GM19372 (cell line): ENCODE measurements at regions not wholly inside any gene's neighbourhood (a gene's known extent, or its start where the extent isn't known, plus 50 kb on each side); places are given as distances from the start of the nearest gene placed in this dataset.
"Not testable (repeated sequence)": the region's sequence is repeated elsewhere in the genome, so short reads cannot be mapped to it uniquely, and the experiment has no call there.

Source experiments
- ATAC-seq: cut with Tn5 transposase; IDR thresholded peaks from one replicate; pipeline ENCODE4 v1.9.1; 2021; ENCODE audit warnings: mild to moderate bottlenecking, low read depth, moderate library complexity; ENCODE audit not compliant: unreplicated experiment

DNA sequence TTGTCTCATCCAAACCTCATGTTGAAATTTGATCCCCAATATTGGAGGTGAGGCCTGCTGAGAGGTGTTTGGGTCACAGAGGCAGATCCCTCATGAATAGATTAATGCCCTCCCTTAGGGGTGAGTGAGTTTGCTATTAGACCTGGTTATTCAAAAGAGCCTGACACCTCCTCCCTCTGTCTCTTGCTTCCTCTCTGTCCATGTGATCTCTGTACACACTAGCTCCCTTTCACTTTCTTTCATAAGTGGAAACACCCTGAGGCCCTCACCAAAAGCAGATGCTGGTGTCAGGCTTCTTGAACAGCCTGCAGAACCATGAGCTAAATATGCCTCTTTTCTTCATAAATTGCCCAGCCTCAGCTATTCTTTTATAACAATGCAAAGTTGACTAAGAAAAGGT lies 447.1 kb downstream of the MDFIC start:
- no peak for ATAC-seq

DNA sequence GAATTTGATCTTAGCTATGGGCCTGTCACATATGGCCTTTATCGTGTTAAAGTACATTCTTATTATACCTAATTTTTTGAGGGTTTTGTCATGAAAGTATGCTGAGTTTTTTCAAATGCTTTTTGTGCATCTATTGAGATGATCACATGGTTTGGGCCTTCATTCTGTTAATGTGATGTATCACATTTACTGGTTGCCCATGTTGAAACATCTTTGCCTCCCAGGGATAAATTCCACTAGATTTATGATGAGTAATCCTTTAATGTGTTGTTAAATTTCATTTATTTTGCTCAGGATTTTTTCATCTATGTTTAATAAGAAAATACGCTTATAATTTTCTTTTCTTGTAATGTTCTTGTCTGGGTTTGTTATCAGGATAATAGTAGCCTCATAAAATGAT lies 442.0 kb downstream of the MDFIC start:
- ATAC-seq: no peak

DNA sequence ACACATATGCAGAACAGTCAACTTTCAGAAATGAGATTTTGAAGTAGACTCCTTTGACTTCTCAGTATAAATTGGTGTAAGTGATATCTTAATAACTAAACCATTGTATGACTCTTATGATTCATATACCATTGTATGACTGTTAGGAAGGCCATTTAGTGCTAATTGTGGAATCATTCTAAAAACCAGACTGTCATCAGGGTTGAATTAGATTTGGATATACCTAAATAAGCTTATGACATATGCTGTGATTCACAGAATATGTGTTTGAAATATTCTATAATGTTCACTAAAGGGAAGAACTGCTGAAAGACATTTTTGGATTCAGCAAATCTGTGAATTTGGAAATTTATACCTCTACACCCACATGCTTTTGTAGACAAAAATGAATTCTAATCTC lies 438.1 kb downstream of the MDFIC start:
- no peak for ATAC-seq

DNA sequence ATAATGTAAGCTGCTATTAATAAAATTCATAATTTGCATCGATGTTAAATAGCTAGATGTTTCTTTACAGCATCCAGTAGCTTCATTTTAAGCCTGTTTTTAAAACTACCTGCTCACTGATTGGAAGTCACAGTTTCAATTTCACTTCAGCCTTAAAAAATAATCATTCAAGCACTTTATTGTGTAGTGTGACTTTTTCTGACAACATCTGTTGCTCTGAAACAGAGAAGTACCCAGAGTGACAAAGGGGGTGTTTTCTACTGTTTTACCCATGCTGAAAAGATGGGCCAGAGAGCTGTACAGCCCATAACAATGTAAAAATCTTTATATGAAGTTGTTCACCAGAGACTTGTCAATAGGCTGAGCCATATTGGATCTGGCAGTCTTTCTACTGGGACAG lies 437.2 kb downstream of the MDFIC start:
- no peak for ATAC-seq

DNA sequence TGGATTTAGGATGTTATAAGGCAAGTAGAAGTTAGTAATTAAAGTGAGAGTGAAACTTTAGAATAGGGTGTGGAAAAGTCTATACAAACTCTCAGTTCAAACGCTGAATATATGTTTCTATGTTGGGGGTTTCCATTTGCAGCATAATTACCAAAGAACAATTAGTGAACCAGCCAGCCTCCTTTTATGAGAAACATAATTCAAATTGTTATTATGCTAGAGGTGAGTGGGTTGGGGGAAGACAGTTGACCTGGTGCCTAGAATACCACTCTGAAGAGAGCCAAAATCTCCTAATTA lies 435.8 kb downstream of the MDFIC start:
- no peak for ATAC-seq

DNA sequence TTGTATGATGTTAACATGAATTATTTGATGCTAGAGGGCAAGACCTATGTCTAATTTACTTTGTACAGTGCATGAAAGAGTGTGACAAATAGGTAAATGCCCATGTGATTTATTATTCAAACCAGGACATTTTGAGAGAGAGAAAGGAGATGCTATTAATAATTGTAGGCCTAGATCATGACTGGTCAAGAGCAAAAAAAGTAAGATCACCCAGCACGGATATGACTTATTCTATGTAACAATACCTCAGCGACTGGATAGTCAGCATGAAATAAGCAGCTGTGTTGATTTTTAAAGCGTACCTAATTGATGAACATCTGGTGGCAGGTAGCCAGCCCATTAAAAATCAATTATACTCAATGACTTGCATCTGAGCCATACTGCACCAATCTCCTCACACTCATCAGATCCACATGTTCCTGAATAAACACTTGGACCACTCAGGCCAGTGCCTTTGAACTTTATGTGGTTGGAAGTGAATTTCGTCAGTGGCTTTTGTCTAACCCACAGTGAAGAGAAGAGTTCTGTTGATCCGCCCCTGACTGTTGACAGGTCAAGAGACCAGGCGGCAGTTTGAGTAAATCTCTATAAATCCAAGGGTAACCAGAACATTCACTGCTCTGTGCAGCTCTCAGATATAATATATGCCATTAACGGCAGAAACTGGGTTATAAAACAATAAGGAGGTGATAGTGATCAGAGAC lies 435.3 kb downstream of the MDFIC start:
- no peak for ATAC-seq

DNA sequence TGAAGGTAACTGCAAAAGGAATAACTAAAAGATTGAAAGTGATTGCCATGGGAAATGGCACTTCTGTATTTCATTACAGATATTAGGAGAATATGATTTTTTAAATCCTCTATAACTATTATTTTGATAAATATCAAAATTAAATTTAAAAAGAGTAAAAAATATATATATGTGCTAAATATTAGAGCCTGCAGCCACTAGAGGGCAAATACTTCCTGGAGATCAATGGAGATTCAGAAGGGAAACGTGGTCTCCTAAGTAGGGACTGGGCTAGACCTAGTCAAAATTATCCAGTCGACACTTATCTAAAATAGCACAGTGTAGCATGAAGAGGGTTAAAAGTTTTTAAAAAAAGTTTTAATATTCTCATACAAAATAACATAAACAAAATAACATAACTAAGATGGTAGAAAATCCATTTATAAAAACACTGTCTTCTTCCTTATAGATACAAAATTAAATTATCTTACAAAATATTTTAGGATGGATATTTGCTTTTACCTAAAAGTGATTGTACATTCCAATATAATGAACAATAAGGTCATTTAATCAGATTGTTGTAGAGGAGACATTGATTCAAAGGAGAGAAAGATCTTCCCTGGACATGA lies 434.3 kb downstream of the MDFIC start:
- ATAC-seq: no peak

DNA sequence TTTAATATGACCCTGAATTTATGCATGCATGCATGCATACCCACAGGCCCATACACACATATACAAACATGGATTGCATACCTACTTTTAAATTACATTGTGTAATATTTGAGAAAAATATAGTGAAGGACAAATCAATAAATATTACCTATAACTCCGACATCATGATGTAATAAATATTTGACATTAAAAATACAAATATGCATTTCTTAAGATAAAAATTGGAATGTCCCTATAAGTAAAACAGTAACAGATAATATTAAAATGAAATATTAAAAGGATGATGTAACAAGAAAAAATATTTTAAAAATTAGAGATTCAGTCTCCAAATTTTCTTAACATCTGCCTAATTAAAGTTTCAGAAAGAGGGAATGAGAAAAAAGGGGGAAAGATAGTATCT lies 433.0 kb downstream of the MDFIC start:
- no peak for ATAC-seq

DNA sequence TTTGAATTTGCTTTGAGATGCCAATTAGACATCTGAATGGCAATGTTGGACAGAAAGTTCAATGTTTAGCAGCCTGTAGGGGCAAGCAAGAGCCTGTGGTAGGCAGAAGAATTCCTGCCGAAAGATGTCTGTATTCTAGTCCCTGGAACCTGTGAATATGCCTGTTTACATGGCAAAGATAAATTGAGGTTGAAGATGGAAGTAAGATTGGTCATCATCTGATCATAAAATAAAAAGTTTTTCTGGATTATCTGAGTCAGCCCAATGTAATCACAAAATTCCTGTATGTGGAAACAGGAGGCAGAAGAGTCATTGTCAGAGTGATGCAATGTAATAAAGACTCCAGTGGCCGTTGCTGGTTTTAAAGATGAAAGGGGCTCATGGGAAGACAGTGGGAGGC lies 430.5 kb downstream of the MDFIC start:
- ATAC-seq: no peak

DNA sequence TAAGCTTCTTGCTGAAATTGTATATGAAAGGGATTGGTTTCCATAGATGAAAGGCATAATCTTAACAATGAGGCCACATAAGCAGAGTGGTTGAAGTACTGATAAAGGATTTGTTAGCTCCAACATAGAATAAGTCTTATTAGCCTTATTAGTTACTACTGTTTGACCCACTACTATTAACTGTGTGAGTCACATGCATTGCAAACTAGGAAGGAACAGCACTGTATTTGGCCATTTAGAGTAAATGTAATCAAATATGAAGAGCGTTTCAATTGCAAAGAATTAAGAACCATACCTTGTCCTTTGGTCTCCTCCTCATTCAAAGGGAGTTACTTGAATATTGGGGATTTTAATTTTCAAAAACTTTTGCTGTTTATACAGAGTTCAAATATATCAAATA lies 428.9 kb downstream of the MDFIC start:
- ATAC-seq: no peak

DNA sequence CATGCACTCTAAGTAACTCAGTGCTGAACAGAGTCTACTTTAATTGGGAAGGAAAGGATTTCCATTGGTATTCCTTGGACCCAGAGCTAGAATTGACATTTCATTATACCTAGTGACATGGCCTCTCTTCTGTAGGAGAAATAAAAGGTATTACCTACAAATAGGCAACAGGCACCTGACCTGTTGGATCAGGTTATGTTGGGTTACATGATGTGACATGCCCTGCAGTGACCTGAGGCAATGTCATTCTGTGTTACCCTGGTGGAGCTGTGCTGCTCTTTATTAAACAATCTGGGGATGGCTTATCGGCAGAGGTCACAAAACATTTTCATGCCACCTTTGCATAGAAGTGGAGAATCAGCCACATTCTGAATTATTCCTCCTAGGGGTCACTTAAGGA lies 427.7 kb downstream of the MDFIC start:
- no peak for ATAC-seq

DNA sequence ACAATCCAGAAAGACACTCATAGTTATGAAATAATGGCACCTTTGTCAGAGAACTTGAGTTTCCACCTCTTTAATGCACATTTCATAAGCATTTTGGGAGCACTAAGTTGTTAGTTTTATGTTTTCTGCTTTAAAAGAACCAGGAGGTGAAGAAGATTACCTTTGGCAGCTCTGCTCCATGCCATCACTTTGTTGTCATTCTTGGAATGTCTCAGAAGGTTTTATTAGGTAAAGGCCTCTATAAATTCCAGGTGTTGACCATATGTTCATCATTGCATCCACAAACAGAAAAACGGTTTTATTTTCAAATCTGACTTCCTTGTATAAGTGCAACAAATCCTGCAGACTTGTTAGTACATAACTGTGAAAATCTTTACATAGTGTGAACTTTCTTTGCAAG lies 424.8 kb downstream of the MDFIC start:
- no peak for ATAC-seq

DNA sequence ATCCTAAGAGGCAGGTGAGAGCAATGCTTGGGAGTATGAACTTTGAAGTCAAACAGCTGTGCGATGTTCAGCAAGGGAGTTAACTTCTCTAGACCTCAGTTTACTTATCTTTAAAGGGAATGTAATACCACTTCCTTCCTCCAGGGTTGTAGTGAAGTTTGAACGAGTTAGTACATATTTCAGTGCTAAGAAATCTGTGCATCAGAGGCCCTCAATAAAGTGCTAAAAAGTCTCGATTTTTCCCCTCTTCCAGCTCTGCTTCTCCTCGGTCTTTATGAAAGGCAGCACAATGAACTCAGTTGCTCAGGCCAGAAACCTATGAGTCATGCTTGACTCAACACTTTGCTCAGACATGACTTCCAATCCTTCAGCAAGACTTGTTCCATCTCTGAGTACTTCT lies 418.9 kb downstream of the MDFIC start:
- no peak for ATAC-seq

DNA sequence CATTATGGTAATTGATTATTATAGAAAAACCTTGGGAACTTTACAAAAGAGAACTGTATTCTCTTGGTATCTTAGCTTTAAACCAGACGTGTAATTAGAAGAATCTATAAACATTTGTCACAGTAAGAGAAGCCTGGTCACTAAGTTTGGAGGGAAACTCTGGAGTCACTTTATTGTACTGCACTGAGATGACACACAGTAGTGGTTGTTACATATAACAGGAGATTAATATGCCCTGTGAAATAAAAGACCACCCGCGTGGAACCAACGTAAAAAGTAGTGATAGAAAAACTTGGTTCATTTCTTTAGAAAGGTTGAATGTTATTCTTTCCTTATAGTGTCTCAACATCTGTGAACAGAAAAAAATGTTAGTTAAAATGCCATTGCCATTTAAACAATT lies 416.1 kb downstream of the MDFIC start:
- ATAC-seq: no peak

DNA sequence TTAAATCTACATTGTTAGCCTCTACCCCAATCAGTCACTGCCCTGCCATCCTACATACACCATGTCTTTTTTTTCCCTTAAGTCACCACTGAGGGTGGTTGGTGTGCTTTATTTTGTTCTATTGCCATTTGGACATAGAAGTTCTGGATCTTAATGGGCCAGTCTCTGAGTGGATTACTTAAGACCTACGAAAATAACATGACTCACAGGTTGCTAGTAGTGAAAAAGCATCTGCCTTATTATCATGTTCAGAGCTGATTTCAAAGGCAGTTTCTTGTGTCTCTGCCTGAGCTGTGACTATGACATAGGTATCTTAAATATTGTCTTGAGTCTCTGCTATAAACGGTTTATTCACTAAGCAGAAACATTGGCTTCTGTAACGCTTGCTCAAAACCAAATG lies 410.8 kb downstream of the MDFIC start:
- ATAC-seq: no peak

DNA sequence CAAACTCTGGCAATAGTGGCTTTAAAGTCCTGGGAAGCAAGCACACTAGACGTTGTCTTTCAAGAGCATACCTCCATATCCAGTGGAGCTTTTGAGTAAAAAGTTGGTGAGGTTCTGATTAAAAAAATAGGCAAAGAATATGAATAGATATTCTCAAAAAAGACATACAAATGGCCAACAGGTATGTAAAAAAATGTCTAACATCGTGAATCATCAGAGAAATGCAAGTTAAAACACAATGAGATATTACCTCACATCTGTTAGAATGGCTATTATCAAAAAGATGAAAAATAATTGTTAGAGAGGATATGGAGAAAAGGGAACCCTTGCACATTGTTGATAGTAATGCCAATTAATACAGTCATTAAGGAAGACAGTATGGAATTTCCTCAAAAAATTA lies 407.1 kb downstream of the MDFIC start:
- ATAC-seq: no peak

DNA sequence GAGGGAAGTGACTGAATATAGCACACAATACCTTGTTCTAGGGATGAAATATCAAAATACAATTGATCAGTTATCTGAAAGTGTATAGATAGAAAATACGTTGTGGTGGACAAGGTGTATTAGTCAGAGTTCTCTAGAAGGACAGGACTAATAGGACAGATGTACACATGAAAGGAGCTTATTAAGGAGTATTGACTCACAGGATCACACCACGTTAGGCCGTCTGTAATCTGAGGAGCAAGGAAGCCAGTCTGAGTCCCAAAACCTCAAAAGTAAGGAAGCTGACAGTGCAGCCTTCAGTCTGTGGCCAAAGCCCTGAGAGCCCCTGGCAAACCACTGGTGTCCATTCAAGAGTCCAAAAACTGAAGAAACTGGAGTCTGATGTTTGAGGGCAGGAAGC lies 406.1 kb downstream of the MDFIC start:
- no peak for ATAC-seq

DNA sequence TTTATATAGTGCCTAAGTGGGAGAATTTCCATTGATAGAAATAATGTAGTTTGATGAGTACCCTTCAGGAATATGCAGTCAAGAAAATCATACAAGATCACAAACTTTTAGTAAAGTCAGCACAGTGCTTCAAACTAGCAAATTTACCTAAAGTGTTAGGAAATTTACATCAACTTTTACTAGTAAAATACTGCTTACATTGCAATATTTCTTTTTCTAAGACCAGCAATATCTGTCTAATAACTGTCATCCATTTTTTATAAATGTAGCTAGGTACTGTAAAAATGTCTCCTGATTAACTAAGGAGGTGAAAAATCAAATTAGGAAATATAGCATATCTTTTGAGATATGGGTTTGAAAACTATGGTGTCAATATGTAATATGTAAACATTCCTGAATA lies 405.4 kb downstream of the MDFIC start:
- no peak for ATAC-seq

DNA sequence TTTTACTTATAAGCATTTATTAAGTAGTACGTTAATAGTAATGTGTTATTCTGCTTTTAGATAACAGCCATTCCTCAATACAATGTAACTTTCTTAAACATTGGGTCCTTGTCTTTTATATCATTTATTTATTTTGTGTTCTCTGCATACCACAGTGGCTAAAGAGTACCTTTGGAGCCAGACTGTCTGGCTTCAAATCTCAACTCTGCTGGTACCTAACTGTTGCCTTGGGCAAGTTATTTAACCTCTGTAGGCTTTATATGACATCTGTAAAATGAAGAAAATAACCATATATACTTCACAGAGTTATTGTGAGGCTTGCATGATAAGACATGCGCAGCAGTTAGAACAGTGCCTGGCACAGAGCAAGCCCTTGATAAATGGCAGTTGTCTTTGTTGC lies 397.6 kb downstream of the MDFIC start:
- no peak for ATAC-seq

DNA sequence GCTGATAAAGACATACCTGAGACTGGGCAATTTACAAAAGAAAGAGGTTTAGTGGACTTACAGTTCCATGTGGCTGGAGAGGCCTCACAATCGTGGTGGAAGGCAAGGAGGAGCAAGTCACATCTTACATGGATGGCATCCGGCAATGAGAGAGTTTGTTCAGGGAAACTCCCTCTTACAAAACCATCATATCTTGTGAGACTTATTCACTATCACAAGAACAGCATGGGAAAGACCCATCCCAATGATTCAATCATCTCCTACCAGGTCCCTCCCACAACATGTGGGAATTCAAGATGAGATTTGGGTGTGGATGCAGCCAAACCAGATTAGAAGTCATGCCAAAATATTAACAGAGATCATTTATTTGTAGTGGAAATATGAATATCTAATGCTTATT lies 388.4 kb downstream of the MDFIC start:
- not testable (repeated sequence) for ATAC-seq

DNA sequence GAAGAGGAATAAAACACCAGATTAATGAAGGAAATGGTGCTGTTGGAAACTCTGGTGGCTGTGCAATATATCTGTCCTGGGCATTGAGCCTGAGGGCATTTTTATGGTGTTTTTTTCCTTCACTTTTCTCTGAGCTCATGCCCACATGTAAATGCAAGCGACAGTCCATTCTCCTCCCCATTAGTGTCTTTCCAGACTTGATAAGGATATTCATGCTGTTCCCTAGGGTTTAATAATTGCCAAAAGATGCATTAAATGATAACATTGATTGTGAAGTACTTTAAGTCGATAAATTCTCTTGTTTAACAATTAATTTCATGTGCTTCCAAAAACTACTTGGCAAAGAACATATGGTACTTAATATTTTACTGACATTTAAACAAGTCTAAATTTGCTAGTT lies 384.7 kb downstream of the MDFIC start:
- no peak for ATAC-seq

DNA sequence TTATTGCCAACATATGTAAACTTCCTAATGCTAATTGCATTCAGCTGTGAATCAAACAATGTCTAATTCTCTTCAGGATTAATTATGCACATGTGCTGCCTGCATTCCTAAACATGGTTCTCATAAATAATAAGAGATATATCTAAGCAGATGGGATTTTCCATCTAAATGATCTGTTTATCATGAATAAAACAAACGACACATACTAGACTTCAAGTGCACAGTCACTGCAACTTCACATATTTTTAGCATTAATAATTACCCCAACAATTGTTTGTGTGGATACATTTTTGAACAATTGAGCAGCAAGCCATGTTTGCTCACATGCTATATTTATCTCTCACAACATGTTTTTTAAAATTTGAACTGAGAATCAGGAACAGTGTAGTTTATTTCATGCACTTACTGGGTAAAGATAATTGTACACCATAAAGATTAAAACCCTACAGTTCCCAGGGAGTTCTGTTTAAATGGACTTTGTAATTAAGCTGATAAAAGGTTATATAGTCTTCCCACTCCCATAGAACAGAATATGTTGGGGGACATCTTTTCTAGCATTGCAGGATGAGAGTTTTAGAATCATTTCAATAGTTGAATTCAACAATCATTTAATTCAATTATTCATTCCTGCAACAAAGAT lies 378.5 kb downstream of the MDFIC start:
- no peak for ATAC-seq
